ENCODE measurements at regions not wholly inside any gene's neighbourhood (a gene's known extent, or its start where the extent isn't known, plus 50 kb on each side); places are given as distances from the start of the nearest gene placed in this dataset.

- Histone ChIP-seq H3K9me3 (peaks cover 0 to 8% (median 0%) of the 10 kb centered on the region in 8 donors), H3K27me3 (replicated peaks in 1 of 7) (no peaks in the 10 kb centered on the region), H3K27ac (no peak overlapping the region), H3K36me3 (no peaks in the 10 kb centered on the region), H3K4me1 (no peaks in the 10 kb centered on the region), H3K4me3 (no peak overlapping the region)
- intact Hi-C loops (cut with DNase I; ENCODE audit: low total_unique reads) = no loop called here
- no peak for DNase-seq
- WGBS, 5 donors = 83 to 96% (median 87%) methylated on average over 1 of the region's 1 CpG
- no peak for TF ChIP-seq POLR2AphosphoS5 (IDR thresholded peaks at IDR 0.05)
- TF ChIP-seq CTCF (IDR thresholded peaks at IDR 0.05 in 8 of 11, conservative IDR thresholded peaks at IDR 0.05 in 3 of 11) = no peak
- TF ChIP-seq POLR2A (IDR thresholded peaks at IDR 0.05) = no peak
Observed at GRCh38 chr5:89374144-89374784, 491.3 kb upstream of the MEF2C start.

- H3K9me3 ChIP-seq = peaks cover 0 to 8% (median 0%) of the 10 kb centered on the region in 8 donors
- no peak overlapping the region for H3K4me3 ChIP-seq
- no peak overlapping the region for H3K27ac ChIP-seq
- 89 to 98% (median 92%) methylated on average over 1 of the region's 1 CpG for WGBS, 5 donors
- H3K4me1 ChIP-seq = no peaks in the 10 kb centered on the region
- H3K36me3 ChIP-seq = no peaks in the 10 kb centered on the region
- H3K27me3 ChIP-seq (replicated peaks in 1 of 7) = no peaks in the 10 kb centered on the region
- intact Hi-C loops (cut with DNase I; ENCODE audit: low total_unique reads) = no loop called here
- DNase-seq = no peak
- TF ChIP-seq POLR2A (IDR thresholded peaks at IDR 0.05) (no peak), POLR2AphosphoS5 (IDR thresholded peaks at IDR 0.05) (no peak), CTCF (IDR thresholded peaks at IDR 0.05 in 8 of 11, conservative IDR thresholded peaks at IDR 0.05 in 3 of 11) (no peak)
Observed at GRCh38 chr5:89372176-89372575, 489.2 kb upstream of the MEF2C start.

- H3K4me3 ChIP-seq = no peak overlapping the region
- WGBS, 5 donors = 94 to 100% (median 98%) methylated on average over 1 of the region's 1 CpG
- no peaks in the 10 kb centered on the region for H3K4me1 ChIP-seq
Observed at GRCh38 chr5:89371646-89372045, 488.7 kb upstream of the MEF2C start.

GRCh38 chr5:89359046-89359445, 476.1 kb upstream of the MEF2C start:
- no peaks in the 10 kb centered on the region for H3K9me3 ChIP-seq
- 75 to 85% (median 83%) methylated on average over 3 of the region's 3 CpGs for WGBS, 5 donors
- no peak for DNase-seq
- H3K27ac ChIP-seq = no peak overlapping the region
- H3K27me3 ChIP-seq (replicated peaks in 1 of 7) = no peaks in the 10 kb centered on the region
- no peak for TF ChIP-seq POLR2A (IDR thresholded peaks at IDR 0.05)
- no peak for TF ChIP-seq POLR2AphosphoS5 (IDR thresholded peaks at IDR 0.05)
- TF ChIP-seq CTCF (IDR thresholded peaks at IDR 0.05 in 8 of 11, conservative IDR thresholded peaks at IDR 0.05 in 3 of 11) = no peak
- no peaks in the 10 kb centered on the region for H3K36me3 ChIP-seq
- H3K4me3 ChIP-seq = no peak overlapping the region
- no peaks in the 10 kb centered on the region for H3K4me1 ChIP-seq
- intact Hi-C loops (cut with DNase I; ENCODE audit: low total_unique reads) = no loop called here

More at GRCh38 chr5:89371646-89372045, 488.7 kb upstream of the MEF2C start:
- TF ChIP-seq POLR2A (IDR thresholded peaks at IDR 0.05) = no peak
- TF ChIP-seq CTCF (IDR thresholded peaks at IDR 0.05 in 8 of 11, conservative IDR thresholded peaks at IDR 0.05 in 3 of 11) = no peak
- no peak for TF ChIP-seq POLR2AphosphoS5 (IDR thresholded peaks at IDR 0.05)
- H3K36me3 ChIP-seq = no peaks in the 10 kb centered on the region
- no peak for DNase-seq
- H3K27ac ChIP-seq = no peak overlapping the region
- intact Hi-C loops (cut with DNase I; ENCODE audit: low total_unique reads) = no loop called here
- no peaks in the 10 kb centered on the region for H3K27me3 ChIP-seq (replicated peaks in 1 of 7)
- peaks cover 0 to 8% (median 0%) of the 10 kb centered on the region in 8 donors for H3K9me3 ChIP-seq

Measured in spleen (tissue), 11 donors.